Endothelial cell of umbilical vein (primary cell): ENCODE measurements at regions not wholly inside any gene's neighbourhood (a gene's known extent, or its start where the extent isn't known, plus 50 kb on each side); places are given as distances from the start of the nearest gene placed in this dataset.
"Not testable (repeated sequence)": the region's sequence is repeated elsewhere in the genome, so short reads cannot be mapped to it uniquely, and the experiment has no call there.

Source experiments
- BruUV-seq: library from RNA; stranded (reverse); fragments of 400-500 nt; replicated peaks from 2 replicates; lab custom pipeline; 2021; lab: Mats Ljungman, UMichigan
- CTCF ChIA-PET: fragments of 300-600, 350-600 bp; sonication (Branson Sonifier 250); formaldehyde crosslinking; loops from one replicate; lab custom pipeline; 2021; ENCODE audit warnings: antibody characterized with exemption, inconsistent platforms; lab: Charles Lee
- POLR2A ChIA-PET: fragments of 300-600, 350-600 bp; sonication (Branson Sonifier 250); formaldehyde crosslinking; loops from one replicate; lab custom pipeline; 2021; ENCODE audit warnings: antibody characterized with exemption, inconsistent platforms; lab: Charles Lee
- DNase-seq: peaks from one replicate; pipeline ENCODE4 v3.0.0-alpha.2; 2011; ENCODE audit warnings: low read depth, low spot score
- FAIRE-seq: peaks from 2 replicates; lab custom pipeline; 2011; peaks lifted over from hg19 to GRCh38; lab: Jason Lieb, UNC
- H2AFZ ChIP-seq: 2 replicates; pipeline ENCODE4 v1.6.0; 2012; ENCODE audit warnings: low read depth, low read length, control low read depth, inconsistent platforms
- H3K27ac ChIP-seq: 2 replicates; pipeline ENCODE4 v1.5.1; 2011; ENCODE audit warnings: low read depth, mild to moderate bottlenecking, control low read depth, low read length, moderate library complexity; ENCODE audit not compliant: insufficient read depth
- H3K27me3 ChIP-seq, 2 experiments: 2 replicates each; pipeline versions ENCODE4 v1.6.0 to v1.6.1; 2011; ENCODE audit warnings: low read length in 2 of 2, mixed read lengths in 1 of 2; ENCODE audit not compliant: control insufficient read depth in 2 of 2, insufficient read depth in 2 of 2
- H3K36me3 ChIP-seq, 2 experiments: 2 replicates in 1 of 2; 3 replicates in 1 of 2; pipeline ENCODE4 v1.5.1; 2011; ENCODE audit warnings: low read length in 2 of 2, mild to moderate bottlenecking in 1 of 2, moderate library complexity in 1 of 2; ENCODE audit not compliant: control insufficient read depth in 2 of 2, insufficient read depth in 2 of 2; ENCODE audit errors: extremely low read depth in 1 of 2
- H3K4me1 ChIP-seq: 3 replicates; pipeline ENCODE4 v1.5.1; 2011; ENCODE audit warnings: mild to moderate bottlenecking, low read length; ENCODE audit not compliant: control insufficient read depth, insufficient read depth; ENCODE audit errors: extremely low read depth
- H3K4me2 ChIP-seq: 2 replicates; pipeline ENCODE4 v1.6.1; 2011; ENCODE audit warnings: low read length, control low read depth, mixed read lengths; ENCODE audit not compliant: insufficient read depth
- H3K4me3 ChIP-seq, 3 experiments: fragments of 200-600 bp in 1 of 3; sonication (generic), shearing (Covaris generic) in 1 of 3; replicated peaks in 1 of 3; 2 replicates each; pipeline ENCODE4 v1.5.1; 2011 to 2016; ENCODE audit warnings: control low read depth in 3 of 3, low read length in 3 of 3, mild to moderate bottlenecking in 2 of 3, inconsistent platforms in 1 of 3, low read depth in 1 of 3, moderate library complexity in 1 of 3; ENCODE audit not compliant: insufficient read depth in 1 of 3
- H3K79me2 ChIP-seq: 2 replicates; pipeline ENCODE4 v1.6.0; 2012; ENCODE audit warnings: low read length, inconsistent platforms; ENCODE audit not compliant: control insufficient read depth, insufficient read depth
- H3K9ac ChIP-seq: replicated peaks from 2 replicates; pipeline ENCODE3; 2011; ENCODE audit warnings: low read length, control low read depth; ENCODE audit not compliant: insufficient read depth; ENCODE audit errors: extremely low read depth
- H3K9me1 ChIP-seq: replicated peaks from 3 replicates; pipeline ENCODE4 v1.6.0; 2011; ENCODE audit warnings: mild to moderate bottlenecking, low read length; ENCODE audit not compliant: control insufficient read depth, insufficient read depth; ENCODE audit errors: extremely low read depth
- H3K9me3 ChIP-seq: replicated peaks from 2 replicates; pipeline ENCODE4 v1.5.1; 2012; ENCODE audit warnings: low read length, inconsistent platforms; ENCODE audit not compliant: control insufficient read depth, insufficient read depth
- H4K20me1 ChIP-seq: replicated peaks from 2 replicates; pipeline ENCODE3; 2011; ENCODE audit warnings: mild to moderate bottlenecking, low read length; ENCODE audit not compliant: control insufficient read depth, insufficient read depth; ENCODE audit errors: extremely low read depth
- FOS ChIP-seq: IDR thresholded peaks from 2 replicates; pipeline ENCODE4 v1.6.1; 2011; ENCODE audit warnings: mild to moderate bottlenecking, low read length, moderate library complexity, borderline replicate concordance; ENCODE audit not compliant: insufficient read depth
- JUN ChIP-seq: IDR thresholded peaks from 2 replicates; pipeline ENCODE4 v1.6.1; 2011; ENCODE audit warnings: borderline replicate concordance, low read depth; ENCODE audit not compliant: insufficient read length, insufficient read depth
- MYC ChIP-seq: IDR thresholded peaks from one replicate; pipeline ENCODE4 v1.6.1; 2011; ENCODE audit warnings: mild to moderate bottlenecking, low read depth, low read length
- dilution Hi-C: fragments of 300-500 bp; cut with MboI; formaldehyde crosslinking; loops from one replicate; pipeline ENCODE4 v1.15.0; 2019; ENCODE audit warnings: low sequenced_read_pairs; ENCODE audit not compliant: extremely low pct_ligation_motif_present
- intact Hi-C: fragments of 100-400 bp; cut with micrococcal nuclease; formaldehyde crosslinking; loops from one replicate; pipeline ENCODE4 v1.10.0; 2022
- TF ChIP-seq, protein P1 (sequence below), 2 donors: IDR thresholded peaks; 1 replicate in 1 of 2; 2 replicates in 1 of 2; pipeline ENCODE4 v1.5.1; 2011; ENCODE audit warnings: low read length in 2 of 2, mild to moderate bottlenecking in 2 of 2, moderate library complexity in 2 of 2, control low read depth in 1 of 2, inconsistent platforms in 1 of 2, low read depth in 1 of 2; ENCODE audit not compliant: insufficient read depth in 1 of 2; ENCODE audit errors: extremely low read depth in 1 of 2

GRCh38 chr16:29328528-29328927 lies 78.0 kb downstream of the NPIPB11 start:
- Histone ChIP-seq H3K4me1 (peaks cover 21% of the 10 kb centered on the region), H2AFZ (peak overlapping the region; percentile 72), H3K27ac (peak overlapping the region; percentile 74)
- H3K9ac ChIP-seq, H3K79me2 ChIP-seq, CTCF ChIA-PET, intact Hi-C loops, H3K4me2 ChIP-seq, H4K20me1 ChIP-seq, H3K9me1 ChIP-seq, BruUV-seq, H3K4me3 ChIP-seq, H3K27me3 ChIP-seq, dilution Hi-C loops, FAIRE-seq, DNase-seq, H3K9me3 ChIP-seq, POLR2A ChIA-PET, H3K36me3 ChIP-seq: not testable (repeated sequence)
- TF ChIP-seq, protein P1, sequence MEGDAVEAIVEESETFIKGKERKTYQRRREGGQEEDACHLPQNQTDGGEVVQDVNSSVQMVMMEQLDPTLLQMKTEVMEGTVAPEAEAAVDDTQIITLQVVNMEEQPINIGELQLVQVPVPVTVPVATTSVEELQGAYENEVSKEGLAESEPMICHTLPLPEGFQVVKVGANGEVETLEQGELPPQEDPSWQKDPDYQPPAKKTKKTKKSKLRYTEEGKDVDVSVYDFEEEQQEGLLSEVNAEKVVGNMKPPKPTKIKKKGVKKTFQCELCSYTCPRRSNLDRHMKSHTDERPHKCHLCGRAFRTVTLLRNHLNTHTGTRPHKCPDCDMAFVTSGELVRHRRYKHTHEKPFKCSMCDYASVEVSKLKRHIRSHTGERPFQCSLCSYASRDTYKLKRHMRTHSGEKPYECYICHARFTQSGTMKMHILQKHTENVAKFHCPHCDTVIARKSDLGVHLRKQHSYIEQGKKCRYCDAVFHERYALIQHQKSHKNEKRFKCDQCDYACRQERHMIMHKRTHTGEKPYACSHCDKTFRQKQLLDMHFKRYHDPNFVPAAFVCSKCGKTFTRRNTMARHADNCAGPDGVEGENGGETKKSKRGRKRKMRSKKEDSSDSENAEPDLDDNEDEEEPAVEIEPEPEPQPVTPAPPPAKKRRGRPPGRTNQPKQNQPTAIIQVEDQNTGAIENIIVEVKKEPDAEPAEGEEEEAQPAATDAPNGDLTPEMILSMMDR (IDR thresholded peaks at IDR 0.05; ENCODE audit: extremely low read depth in 1 of 2, insufficient read depth in 1 of 2, low read depth in 1 of 2, low read length in 2 of 2) = peak; percentile 5 to 29

- intact Hi-C loops, H3K79me2 ChIP-seq, H3K9me1 ChIP-seq, H4K20me1 ChIP-seq, H3K4me3 ChIP-seq, H3K4me2 ChIP-seq, H3K27me3 ChIP-seq, H3K36me3 ChIP-seq, POLR2A ChIA-PET, H3K9me3 ChIP-seq, H2AFZ ChIP-seq, CTCF ChIA-PET, dilution Hi-C loops, H3K9ac ChIP-seq: not testable (repeated sequence)
- peak; percentile 94 for FAIRE-seq
- H3K4me1 ChIP-seq = peaks cover 21% of the 10 kb centered on the region
- DNase-seq = peak; percentile 85
- H3K27ac ChIP-seq = peak overlapping the region; percentile 74
- TF ChIP-seq FOS (peak; percentile 40), MYC (peak; percentile 64), JUN (peak; percentile 66)
- TSS peak; percentile 28 for BruUV-seq
These were observed 78.7 kb downstream of the NPIPB11 start for GRCh38 chr16:29327631-29328408.

GRCh38 chr16:29326164-29327125 lies 80.1 kb downstream of the NPIPB11 start:
- H3K9me3 ChIP-seq, dilution Hi-C loops, POLR2A ChIA-PET, H3K4me3 ChIP-seq, H4K20me1 ChIP-seq, H3K4me2 ChIP-seq, H2AFZ ChIP-seq, CTCF ChIA-PET, H3K9me1 ChIP-seq, H3K36me3 ChIP-seq, H3K9ac ChIP-seq, intact Hi-C loops, H3K27me3 ChIP-seq, H3K79me2 ChIP-seq: not testable (repeated sequence)
- Histone ChIP-seq H3K4me1 (peaks cover 23% of the 10 kb centered on the region), H3K27ac (peak overlapping the region; percentile 74)
- DNase-seq (peak; percentile 64), FAIRE-seq (peak; percentile 80)
- TSS peak; percentile 9 for BruUV-seq
